ENCODE measurements at regions not wholly inside any gene's neighbourhood (a gene's known extent, or its start where the extent isn't known, plus 50 kb on each side); places are given as distances from the start of the nearest gene placed in this dataset.

GRCh38 chr18:70457223-70457622, 168.4 kb downstream of the SOCS6 start:
- DNase-seq (ENCODE audit: low spot score), result no peak
- Histone ChIP-seq H3F3A (ENCODE audit: low read depth) (no peaks in the 10 kb centered on the region), H2AFZ (replicated peaks) (no peak overlapping the region), H3K27me3 (no peaks in the 10 kb centered on the region), H3K9ac (no peak overlapping the region), H3K4me2 (no peak overlapping the region), H3K4me1 (no peaks in the 10 kb centered on the region), H3K36me3 (no peaks in the 10 kb centered on the region), H3K4me3 (no peak overlapping the region), H3K27ac (no peak overlapping the region), H3K9me3 (ENCODE audit: low read depth) (no peaks in the 10 kb centered on the region), H3K79me2 (ENCODE audit: low read depth) (no peaks in the 10 kb centered on the region), H4K20me1 (ENCODE audit: low read depth) (no peaks in the 10 kb centered on the region)
- Mint-ChIP-seq H3K9me3 (no peaks in the 10 kb centered on the region), H3K27me3 (ENCODE audit: insufficient read depth, low read depth) (peaks cover 6% of the 10 kb centered on the region), H3K27ac (no peak overlapping the region), H3K36me3 (no peaks in the 10 kb centered on the region), H3K4me1 (peaks cover 18% of the 10 kb centered on the region), H3K4me3 (no peak overlapping the region)
- TF ChIP-seq EZH2 (IDR thresholded peaks at IDR 0.05), result no peak
- no peak for TF ChIP-seq EZH2phosphoT487 (IDR thresholded peaks at IDR 0.05)
- TF ChIP-seq CTCF (IDR thresholded peaks at IDR 0.05), result no peak

- no peaks in the 10 kb centered on the region for H3K4me1 ChIP-seq
- no peaks in the 10 kb centered on the region for H3K27me3 ChIP-seq
- no peak overlapping the region for H3K4me3 ChIP-seq
- DNase-seq (ENCODE audit: low spot score), result no peak
- H3K9me3 ChIP-seq (ENCODE audit: low read depth), result no peaks in the 10 kb centered on the region
- no peaks in the 10 kb centered on the region for H3K79me2 ChIP-seq (ENCODE audit: low read depth)
- peaks cover 19% of the 10 kb centered on the region for H3K4me1 Mint-ChIP-seq
- no peak overlapping the region for H3K9ac ChIP-seq
- no peak overlapping the region for H3K4me3 Mint-ChIP-seq
- no peaks in the 10 kb centered on the region for H4K20me1 ChIP-seq (ENCODE audit: low read depth)
- no peaks in the 10 kb centered on the region for H3K36me3 Mint-ChIP-seq
- no peaks in the 10 kb centered on the region for H3K9me3 Mint-ChIP-seq
- no peak overlapping the region for H3K4me2 ChIP-seq
- H3F3A ChIP-seq (ENCODE audit: low read depth), result no peaks in the 10 kb centered on the region
- no peak overlapping the region for H3K27ac Mint-ChIP-seq
- no peaks in the 10 kb centered on the region for H3K36me3 ChIP-seq
- H3K27me3 Mint-ChIP-seq (ENCODE audit: insufficient read depth, low read depth), result peaks cover 6% of the 10 kb centered on the region
- TF ChIP-seq CTCF (IDR thresholded peaks at IDR 0.05) (no peak), EZH2phosphoT487 (IDR thresholded peaks at IDR 0.05) (no peak), EZH2 (IDR thresholded peaks at IDR 0.05) (no peak)
- H3K27ac ChIP-seq, result no peak overlapping the region
- no peak overlapping the region for H2AFZ ChIP-seq (replicated peaks)
These were observed 167.5 kb downstream of the SOCS6 start for GRCh38 chr18:70456376-70456775.

GRCh38 chr18:70455731-70456130, 166.9 kb downstream of the SOCS6 start:
- no peak overlapping the region for H3K4me2 ChIP-seq
- no peak for TF ChIP-seq EZH2 (IDR thresholded peaks at IDR 0.05)
- no peak for TF ChIP-seq EZH2phosphoT487 (IDR thresholded peaks at IDR 0.05)
- TF ChIP-seq CTCF (IDR thresholded peaks at IDR 0.05), result no peak

More at GRCh38 chr18:70455731-70456130, 166.9 kb downstream of the SOCS6 start:
- Mint-ChIP-seq H3K36me3 (no peaks in the 10 kb centered on the region), H3K27ac (no peak overlapping the region), H3K4me1 (peaks cover 19% of the 10 kb centered on the region), H3K27me3 (ENCODE audit: insufficient read depth, low read depth) (peaks cover 6% of the 10 kb centered on the region), H3K4me3 (no peak overlapping the region), H3K9me3 (no peaks in the 10 kb centered on the region)
- Histone ChIP-seq H3K9ac (no peak overlapping the region), H3F3A (ENCODE audit: low read depth) (no peaks in the 10 kb centered on the region), H3K4me3 (no peak overlapping the region), H3K9me3 (ENCODE audit: low read depth) (no peaks in the 10 kb centered on the region), H4K20me1 (ENCODE audit: low read depth) (no peaks in the 10 kb centered on the region), H3K36me3 (no peaks in the 10 kb centered on the region), H3K4me1 (no peaks in the 10 kb centered on the region), H3K79me2 (ENCODE audit: low read depth) (no peaks in the 10 kb centered on the region), H3K27me3 (no peaks in the 10 kb centered on the region), H3K27ac (no peak overlapping the region), H2AFZ (replicated peaks) (no peak overlapping the region)
- no peak for DNase-seq (ENCODE audit: low spot score)
